ENCODE measurements at regions not wholly inside any gene's neighbourhood (a gene's known extent, or its start where the extent isn't known, plus 50 kb on each side); places are given as distances from the start of the nearest gene placed in this dataset.

GRCh38 chr9:13744261-13744901 is 464.9 kb upstream of the MPDZ start:
- H3K9me2 ChIP-seq (replicated peaks; ENCODE audit: insufficient read depth, low read length): no peaks in the 10 kb centered on the region
- no peak overlapping the region for H3K4me2 ChIP-seq (ENCODE audit: low read depth, low read length, poor library complexity, severe bottlenecking)
- DNase-seq: no peak
- H3K27me3 ChIP-seq (ENCODE audit: low read length): no peaks in the 10 kb centered on the region
- H3K36me3 ChIP-seq (ENCODE audit: insufficient read depth, low read length): no peaks in the 10 kb centered on the region
- no peaks in the 10 kb centered on the region for H3K4me1 ChIP-seq (ENCODE audit: low read length)
- no peak overlapping the region for H3K9ac ChIP-seq (ENCODE audit: low read length)
- H3K9me3 ChIP-seq (ENCODE audit: low read length): no peaks in the 10 kb centered on the region
- no peaks in the 10 kb centered on the region for H3K79me2 ChIP-seq (ENCODE audit: low read length)
- no peak overlapping the region for H2AFZ ChIP-seq (ENCODE audit: low read length)
- no peak overlapping the region for H3K4me3 ChIP-seq (ENCODE audit: low read length)
- H4K20me1 ChIP-seq (ENCODE audit: insufficient read depth, low read depth, low read length): no peaks in the 10 kb centered on the region
- no peak overlapping the region for H3K27ac ChIP-seq (ENCODE audit: low read length)

- Histone ChIP-seq H3K4me2 (ENCODE audit: low read depth, low read length, poor library complexity, severe bottlenecking) (no peak overlapping the region), H4K20me1 (ENCODE audit: insufficient read depth, low read depth, low read length) (no peaks in the 10 kb centered on the region), H3K9me2 (replicated peaks; ENCODE audit: insufficient read depth, low read length) (no peaks in the 10 kb centered on the region), H3K27ac (ENCODE audit: low read length) (no peak overlapping the region), H3K79me2 (ENCODE audit: low read length) (no peaks in the 10 kb centered on the region), H3K4me3 (ENCODE audit: low read length) (no peak overlapping the region), H3K4me1 (ENCODE audit: low read length) (no peaks in the 10 kb centered on the region), H2AFZ (ENCODE audit: low read length) (no peak overlapping the region), H3K36me3 (ENCODE audit: insufficient read depth, low read length) (no peaks in the 10 kb centered on the region), H3K9ac (ENCODE audit: low read length) (no peak overlapping the region), H3K27me3 (ENCODE audit: low read length) (no peaks in the 10 kb centered on the region), H3K9me3 (ENCODE audit: low read length) (no peaks in the 10 kb centered on the region)
- no peak for DNase-seq
Observed at GRCh38 chr9:13737885-13738284, 458.4 kb upstream of the MPDZ start.

DNA sequence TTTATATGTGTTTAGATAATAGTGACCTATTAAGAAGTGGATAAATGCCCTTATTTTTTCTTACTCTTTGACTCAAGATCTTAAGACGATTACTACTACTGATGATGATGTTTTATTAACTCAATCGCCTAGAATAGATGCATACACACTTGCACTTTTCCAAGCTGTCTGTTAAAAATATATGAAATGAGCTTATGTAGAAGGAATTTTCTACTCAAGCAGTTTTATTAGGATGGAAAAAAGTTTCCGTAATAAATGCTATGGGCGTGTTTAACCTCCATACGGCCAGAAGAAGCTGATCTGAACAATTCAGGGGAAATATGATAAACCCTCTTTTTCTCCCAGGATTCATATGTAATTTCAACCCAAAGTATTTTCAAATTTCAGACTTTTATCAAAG is 455.7 kb upstream of the MPDZ start:
- H3K9me3 ChIP-seq (ENCODE audit: low read length): no peaks in the 10 kb centered on the region
- H3K27me3 ChIP-seq (ENCODE audit: low read length): no peaks in the 10 kb centered on the region
- H2AFZ ChIP-seq (ENCODE audit: low read length): no peak overlapping the region
- H3K9ac ChIP-seq (ENCODE audit: low read length): no peak overlapping the region
- H3K4me1 ChIP-seq (ENCODE audit: low read length): no peaks in the 10 kb centered on the region
- no peak overlapping the region for H3K27ac ChIP-seq (ENCODE audit: low read length)
- H4K20me1 ChIP-seq (ENCODE audit: insufficient read depth, low read depth, low read length): no peaks in the 10 kb centered on the region
- no peaks in the 10 kb centered on the region for H3K36me3 ChIP-seq (ENCODE audit: insufficient read depth, low read length)
- H3K4me2 ChIP-seq (ENCODE audit: low read depth, low read length, poor library complexity, severe bottlenecking): no peak overlapping the region
- H3K79me2 ChIP-seq (ENCODE audit: low read length): no peaks in the 10 kb centered on the region
- no peak for DNase-seq
- no peak overlapping the region for H3K4me3 ChIP-seq (ENCODE audit: low read length)
- no peaks in the 10 kb centered on the region for H3K9me2 ChIP-seq (replicated peaks; ENCODE audit: insufficient read depth, low read length)

DNA sequence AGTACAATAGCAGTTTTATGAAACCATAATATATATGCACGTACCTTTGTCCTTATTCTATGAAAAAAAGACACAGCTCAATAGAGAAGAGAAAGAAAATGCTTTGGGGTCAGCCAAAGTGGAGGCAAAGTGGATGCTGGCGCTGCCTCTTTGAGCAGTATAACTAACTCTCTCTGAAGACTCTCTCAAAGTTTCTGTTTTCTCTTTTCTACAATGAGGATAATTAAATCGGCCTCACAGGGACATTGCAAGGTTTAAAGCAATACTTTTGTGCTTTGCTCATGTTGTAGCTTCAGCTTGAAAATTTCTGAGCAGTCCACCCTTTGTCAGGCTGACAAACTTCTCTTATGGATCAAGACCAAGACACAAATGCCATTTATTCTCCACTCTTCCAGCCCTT is 455.1 kb upstream of the MPDZ start:
- no peak for DNase-seq
- H3K4me3 ChIP-seq (ENCODE audit: low read length): no peak overlapping the region
- no peak overlapping the region for H3K9ac ChIP-seq (ENCODE audit: low read length)
- no peaks in the 10 kb centered on the region for H4K20me1 ChIP-seq (ENCODE audit: insufficient read depth, low read depth, low read length)
- no peaks in the 10 kb centered on the region for H3K4me1 ChIP-seq (ENCODE audit: low read length)
- H3K79me2 ChIP-seq (ENCODE audit: low read length): no peaks in the 10 kb centered on the region
- no peak overlapping the region for H3K4me2 ChIP-seq (ENCODE audit: low read depth, low read length, poor library complexity, severe bottlenecking)
- no peaks in the 10 kb centered on the region for H3K9me3 ChIP-seq (ENCODE audit: low read length)
- H2AFZ ChIP-seq (ENCODE audit: low read length): no peak overlapping the region
- H3K36me3 ChIP-seq (ENCODE audit: insufficient read depth, low read length): no peaks in the 10 kb centered on the region
- no peak overlapping the region for H3K27ac ChIP-seq (ENCODE audit: low read length)
- H3K9me2 ChIP-seq (replicated peaks; ENCODE audit: insufficient read depth, low read length): no peaks in the 10 kb centered on the region
- H3K27me3 ChIP-seq (ENCODE audit: low read length): no peaks in the 10 kb centered on the region

DNA sequence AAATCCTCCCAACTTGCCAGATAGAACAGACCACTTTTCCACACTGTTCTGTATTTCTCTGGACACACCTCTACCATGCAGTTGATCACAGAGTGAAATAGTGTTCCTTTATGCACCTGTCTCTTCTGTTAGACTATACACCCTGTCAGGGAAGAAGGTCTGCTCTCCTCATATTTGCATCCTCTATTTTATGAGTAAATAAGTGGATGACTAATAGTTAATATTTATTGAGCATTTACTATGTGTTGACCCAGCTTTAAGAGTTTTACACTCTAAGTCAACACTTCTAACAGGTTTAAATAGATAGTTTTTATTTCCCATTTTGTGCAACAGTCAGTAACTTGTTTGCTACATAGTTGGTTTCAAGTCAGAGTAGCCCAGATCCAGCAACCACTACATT is 452.8 kb upstream of the MPDZ start:
- Histone ChIP-seq H3K27ac (ENCODE audit: low read length) (no peak overlapping the region), H2AFZ (ENCODE audit: low read length) (no peak overlapping the region), H3K36me3 (ENCODE audit: insufficient read depth, low read length) (no peaks in the 10 kb centered on the region), H4K20me1 (ENCODE audit: insufficient read depth, low read depth, low read length) (no peaks in the 10 kb centered on the region), H3K9me2 (replicated peaks; ENCODE audit: insufficient read depth, low read length) (no peaks in the 10 kb centered on the region), H3K9ac (ENCODE audit: low read length) (no peak overlapping the region), H3K27me3 (ENCODE audit: low read length) (no peaks in the 10 kb centered on the region), H3K4me2 (ENCODE audit: low read depth, low read length, poor library complexity, severe bottlenecking) (no peak overlapping the region), H3K9me3 (ENCODE audit: low read length) (no peaks in the 10 kb centered on the region), H3K79me2 (ENCODE audit: low read length) (no peaks in the 10 kb centered on the region), H3K4me1 (ENCODE audit: low read length) (no peaks in the 10 kb centered on the region; the same call in 1 of the 2 replicates), H3K4me3 (ENCODE audit: low read length) (no peak overlapping the region)
- no peak for DNase-seq

DNA sequence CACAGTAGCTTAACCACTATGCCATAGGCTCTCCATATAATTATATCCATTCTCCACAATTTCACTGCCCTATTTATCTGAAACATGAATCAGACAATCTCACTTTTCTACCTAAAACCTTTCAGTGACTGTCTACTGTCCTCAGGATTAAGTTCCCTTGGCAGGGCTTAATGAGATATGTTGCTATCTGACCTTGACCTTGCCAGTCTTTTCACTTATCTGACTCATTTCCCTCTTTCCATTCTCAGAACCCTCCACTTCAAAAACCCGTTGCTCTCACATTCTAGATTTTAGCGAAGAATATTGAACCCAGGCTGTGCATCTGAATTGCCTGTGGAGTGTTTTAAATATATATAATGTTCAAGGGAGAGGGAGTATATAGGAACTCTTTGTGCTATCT is 452.1 kb upstream of the MPDZ start:
- no peaks in the 10 kb centered on the region for H4K20me1 ChIP-seq (ENCODE audit: insufficient read depth, low read depth, low read length)
- H3K36me3 ChIP-seq (ENCODE audit: insufficient read depth, low read length): no peaks in the 10 kb centered on the region
- no peak overlapping the region for H3K27ac ChIP-seq (ENCODE audit: low read length)
- H3K79me2 ChIP-seq (ENCODE audit: low read length): no peaks in the 10 kb centered on the region
- no peaks in the 10 kb centered on the region; the same call in 1 of the 2 replicates for H3K4me1 ChIP-seq (ENCODE audit: low read length)
- no peak overlapping the region for H3K4me2 ChIP-seq (ENCODE audit: low read depth, low read length, poor library complexity, severe bottlenecking)
- no peak overlapping the region for H2AFZ ChIP-seq (ENCODE audit: low read length)
- H3K9me3 ChIP-seq (ENCODE audit: low read length): no peaks in the 10 kb centered on the region
- H3K27me3 ChIP-seq (ENCODE audit: low read length): no peaks in the 10 kb centered on the region
- no peaks in the 10 kb centered on the region for H3K9me2 ChIP-seq (replicated peaks; ENCODE audit: insufficient read depth, low read length)
- DNase-seq: no peak
- H3K9ac ChIP-seq (ENCODE audit: low read length): no peak overlapping the region
- no peak overlapping the region for H3K4me3 ChIP-seq (ENCODE audit: low read length)

GRCh38 chr9:13729955-13730354 is 450.5 kb upstream of the MPDZ start:
- Histone ChIP-seq H2AFZ (ENCODE audit: low read length) (no peak overlapping the region), H3K9ac (ENCODE audit: low read length) (no peak overlapping the region), H3K27me3 (ENCODE audit: low read length) (no peaks in the 10 kb centered on the region), H3K4me3 (ENCODE audit: low read length) (no peak overlapping the region), H4K20me1 (ENCODE audit: insufficient read depth, low read depth, low read length) (no peaks in the 10 kb centered on the region), H3K36me3 (ENCODE audit: insufficient read depth, low read length) (no peaks in the 10 kb centered on the region), H3K79me2 (ENCODE audit: low read length) (no peaks in the 10 kb centered on the region), H3K4me2 (ENCODE audit: low read depth, low read length, poor library complexity, severe bottlenecking) (no peak overlapping the region), H3K9me2 (replicated peaks; ENCODE audit: insufficient read depth, low read length) (no peaks in the 10 kb centered on the region), H3K9me3 (ENCODE audit: low read length) (no peaks in the 10 kb centered on the region), H3K4me1 (ENCODE audit: low read length) (no peaks in the 10 kb centered on the region; the same call in 1 of the 2 replicates), H3K27ac (ENCODE audit: low read length) (no peak overlapping the region)
- DNase-seq: no peak

GRCh38 chr9:13728917-13729811 is 449.7 kb upstream of the MPDZ start:
- no peaks in the 10 kb centered on the region for H3K36me3 ChIP-seq (ENCODE audit: insufficient read depth, low read length)
- H3K9me2 ChIP-seq (replicated peaks; ENCODE audit: insufficient read depth, low read length): no peaks in the 10 kb centered on the region
- no peak overlapping the region for H3K27ac ChIP-seq (ENCODE audit: low read length)
- H4K20me1 ChIP-seq (ENCODE audit: insufficient read depth, low read depth, low read length): no peaks in the 10 kb centered on the region
- no peaks in the 10 kb centered on the region for H3K9me3 ChIP-seq (ENCODE audit: low read length)
- no peak overlapping the region for H3K4me2 ChIP-seq (ENCODE audit: low read depth, low read length, poor library complexity, severe bottlenecking)
- H3K9ac ChIP-seq (ENCODE audit: low read length): no peak overlapping the region
- H2AFZ ChIP-seq (ENCODE audit: low read length): no peak overlapping the region
- H3K4me1 ChIP-seq (ENCODE audit: low read length): no peaks in the 10 kb centered on the region; the same call in 1 of the 2 replicates
- no peaks in the 10 kb centered on the region for H3K27me3 ChIP-seq (ENCODE audit: low read length)
- H3K79me2 ChIP-seq (ENCODE audit: low read length): no peaks in the 10 kb centered on the region
- DNase-seq: no peak
- H3K4me3 ChIP-seq (ENCODE audit: low read length): no peak overlapping the region

All from Karpas-422 (cell line).